ENCODE measurements at regions not wholly inside any gene's neighbourhood (a gene's known extent, or its start where the extent isn't known, plus 50 kb on each side); places are given as distances from the start of the nearest gene placed in this dataset.
"Not testable (repeated sequence)": the region's sequence is repeated elsewhere in the genome, so short reads cannot be mapped to it uniquely, and the experiment has no call there.

GRCh38 chr17:30663727-30664455 lies 160.6 kb downstream of the CRLF3 start:
- DNase-seq (ENCODE audit: low read depth); H3K4me3 ChIP-seq (ENCODE audit: low read depth, low read length): not testable (repeated sequence)

DNA sequence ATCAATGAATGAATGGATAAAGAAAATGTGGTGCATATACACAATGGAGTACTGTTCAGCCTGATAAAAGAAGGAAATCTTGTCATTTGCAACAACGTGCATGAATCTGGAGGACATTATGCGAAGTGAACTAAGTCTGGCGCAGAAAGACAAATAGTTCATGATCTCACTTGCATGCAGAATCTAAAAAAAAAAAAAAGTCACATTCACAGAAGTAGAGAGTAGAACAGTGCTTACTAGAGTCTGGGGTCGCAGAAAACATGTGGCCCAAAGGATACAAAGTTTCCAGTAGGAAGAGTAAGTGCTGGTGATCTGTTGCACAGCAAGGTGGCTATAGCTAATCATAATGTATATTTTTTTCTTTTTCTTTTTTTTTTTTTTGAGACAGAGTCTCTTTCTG lies 167.3 kb downstream of the CRLF3 start:
- DNase-seq (ENCODE audit: low read depth); H3K4me3 ChIP-seq (ENCODE audit: low read depth, low read length): not testable (repeated sequence)

- not testable (repeated sequence) for H3K4me3 ChIP-seq (ENCODE audit: low read depth, low read length); DNase-seq (ENCODE audit: low read depth)
These were observed 171.5 kb downstream of the CRLF3 start for GRCh38 chr17:30653038-30653437.

GRCh38 chr17:30650149-30650548 lies 172.9 kb downstream of the GOSR1 start:
- not testable (repeated sequence) for DNase-seq (ENCODE audit: low read depth)

DNA sequence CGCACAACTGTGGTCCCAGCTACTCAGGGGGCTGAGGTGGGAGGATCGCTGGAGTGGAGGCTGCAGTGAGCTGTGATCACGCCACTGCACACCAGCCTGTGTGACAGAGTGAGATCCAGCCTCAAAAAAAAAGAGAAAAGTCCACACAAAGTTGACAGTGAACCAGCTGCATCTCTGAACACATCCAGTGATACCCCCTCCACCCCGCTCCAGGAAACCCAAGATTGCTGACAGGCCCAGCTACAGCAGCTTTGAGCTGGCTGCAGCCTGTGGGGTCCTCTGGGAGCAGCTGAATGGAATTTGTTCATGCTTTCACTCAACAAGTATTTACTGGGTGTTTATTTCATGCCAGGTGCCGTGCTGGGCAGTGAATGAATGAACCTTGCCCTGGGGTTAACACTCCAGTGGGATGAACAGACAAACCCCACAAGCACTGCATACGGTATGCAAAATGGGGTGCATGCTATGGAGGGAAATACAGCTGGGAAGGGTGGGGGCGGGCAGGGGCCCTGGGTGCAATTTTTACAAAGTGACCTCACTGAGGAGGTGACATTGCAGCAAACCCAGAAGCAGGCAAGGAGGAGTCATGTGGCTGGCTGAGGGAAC lies 170.9 kb downstream of the GOSR1 start:
- H3K4me3 ChIP-seq (ENCODE audit: low read depth, low read length); DNase-seq (ENCODE audit: low read depth): not testable (repeated sequence)

More at GRCh38 chr17:30650149-30650548, 172.9 kb downstream of the GOSR1 start:
- not testable (repeated sequence) for H3K4me3 ChIP-seq (ENCODE audit: low read depth, low read length)

DNA sequence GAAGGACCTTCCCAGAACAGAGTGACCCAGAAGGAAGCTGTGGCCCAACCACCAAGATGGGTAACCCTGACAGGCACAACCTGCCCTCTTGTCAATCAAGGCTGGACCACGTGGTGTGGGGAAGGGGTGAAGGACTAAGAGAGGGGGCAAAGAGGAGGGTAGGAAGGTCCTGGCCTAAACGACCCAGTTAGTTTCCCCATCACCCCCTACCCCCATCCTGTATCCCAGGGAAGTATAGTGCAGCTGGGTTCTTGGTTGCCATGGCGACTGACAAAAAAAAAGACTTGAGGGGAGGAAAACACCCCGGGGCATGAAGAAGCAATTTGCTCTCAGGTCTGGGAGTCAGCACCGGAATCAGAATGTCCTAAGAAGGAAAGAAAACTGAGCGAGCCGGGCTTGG lies 168.7 kb downstream of the GOSR1 start:
- H3K4me3 ChIP-seq (ENCODE audit: low read depth, low read length); DNase-seq (ENCODE audit: low read depth): not testable (repeated sequence)

DNA sequence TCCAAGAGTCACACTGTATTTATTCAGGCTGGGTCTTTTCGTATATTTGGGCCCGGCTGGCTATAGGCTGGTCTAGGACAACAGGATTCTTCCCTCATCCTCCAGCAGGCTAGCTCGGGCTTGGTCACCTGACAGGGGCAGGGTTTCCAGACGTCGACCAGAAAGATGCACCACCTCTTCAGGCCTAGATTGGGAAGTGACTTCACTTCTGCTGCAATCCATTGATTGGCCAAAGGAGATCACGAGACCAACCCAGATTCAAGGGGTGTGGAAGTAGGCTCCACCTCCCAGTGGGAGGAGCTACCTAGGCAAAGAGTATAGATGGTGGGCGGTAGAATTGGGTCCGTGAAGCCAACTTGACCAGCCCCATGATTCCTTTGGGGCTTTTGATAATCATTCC lies 167.5 kb downstream of the GOSR1 start:
- DNase-seq (ENCODE audit: low read depth); H3K4me3 ChIP-seq (ENCODE audit: low read depth, low read length): not testable (repeated sequence)

GRCh38 chr17:30644287-30644686 lies 167.1 kb downstream of the GOSR1 start:
- not testable (repeated sequence) for H3K4me3 ChIP-seq (ENCODE audit: low read depth, low read length); DNase-seq (ENCODE audit: low read depth)

GRCh38 chr17:30641428-30641827 lies 164.2 kb downstream of the GOSR1 start:
- not testable (repeated sequence) for DNase-seq (ENCODE audit: low read depth); H3K4me3 ChIP-seq (ENCODE audit: low read depth, low read length)

- not testable (repeated sequence) for H3K4me3 ChIP-seq (ENCODE audit: low read depth, low read length); DNase-seq (ENCODE audit: low read depth)
These were observed 162.2 kb downstream of the GOSR1 start for GRCh38 chr17:30639391-30639790.

GRCh38 chr17:30638968-30639367 lies 161.8 kb downstream of the GOSR1 start:
- DNase-seq (ENCODE audit: low read depth); H3K4me3 ChIP-seq (ENCODE audit: low read depth, low read length): not testable (repeated sequence)

DNA sequence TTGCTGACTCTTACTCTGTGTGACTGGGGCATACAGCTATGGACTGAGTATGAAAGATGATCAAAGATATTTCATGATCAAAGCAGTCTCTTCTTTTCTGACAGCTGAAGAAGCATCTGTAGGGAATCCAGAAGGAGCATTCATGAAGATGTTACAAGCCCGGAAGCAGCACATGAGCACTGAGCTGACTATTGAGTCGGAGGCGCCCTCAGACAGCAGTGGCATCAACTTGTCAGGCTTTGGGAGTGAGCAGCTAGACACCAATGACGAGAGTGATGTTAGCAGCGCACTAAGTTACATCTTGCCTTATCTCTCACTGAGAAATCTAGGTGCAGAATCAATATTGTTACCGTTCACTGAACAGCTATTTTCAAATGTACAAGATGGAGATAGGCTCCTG lies 154.4 kb downstream of the GOSR1 start:
- not testable (repeated sequence) for DNase-seq (ENCODE audit: low read depth); H3K4me3 ChIP-seq (ENCODE audit: low read depth, low read length)

DNA sequence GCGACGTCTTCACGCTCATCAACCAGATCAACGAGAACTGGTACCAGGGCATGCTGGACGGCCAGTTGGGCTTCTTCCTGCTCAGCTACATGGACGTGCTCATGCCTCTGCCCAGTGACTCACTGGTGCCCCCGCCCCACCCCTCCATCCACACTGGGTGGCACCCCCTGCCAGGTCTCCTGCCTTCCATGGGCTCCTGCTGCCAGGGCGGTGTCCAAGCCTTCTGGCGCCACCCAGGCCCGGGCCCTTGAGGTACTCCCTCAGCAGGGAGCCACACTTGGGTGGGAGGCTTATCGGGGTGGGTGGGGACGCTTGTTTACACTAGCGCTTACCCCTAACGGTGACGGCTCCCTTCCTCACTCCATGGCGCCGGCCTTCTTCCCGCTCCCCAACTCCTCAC lies 148.2 kb downstream of the GOSR1 start:
- not testable (repeated sequence) for H3K4me3 ChIP-seq (ENCODE audit: low read depth, low read length); DNase-seq (ENCODE audit: low read depth)

DNA sequence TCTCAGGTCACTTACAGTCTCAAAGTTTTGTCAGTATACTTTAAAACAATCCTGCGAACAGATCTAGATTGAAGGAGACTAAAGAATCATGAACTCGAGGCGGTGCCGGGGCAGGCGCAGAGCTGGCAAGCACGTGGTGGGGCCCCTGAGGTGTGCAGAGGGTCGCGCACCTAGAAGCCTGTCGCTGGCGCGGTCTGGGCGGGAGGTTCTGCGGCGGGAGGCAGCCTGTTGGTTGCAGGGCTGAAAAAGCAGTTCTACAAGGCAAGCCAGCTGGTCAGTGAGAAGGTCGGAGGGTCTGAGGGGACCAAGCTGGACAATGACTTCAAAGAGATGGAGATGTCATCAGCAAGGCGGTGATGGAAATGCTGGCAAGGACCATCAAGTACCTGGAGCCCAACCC lies 147.0 kb downstream of the GOSR1 start:
- H3K4me3 ChIP-seq (ENCODE audit: low read depth, low read length); DNase-seq (ENCODE audit: low read depth): not testable (repeated sequence)

- not testable (repeated sequence) for DNase-seq (ENCODE audit: low read depth)
These were observed 132.5 kb downstream of the GOSR1 start for GRCh38 chr17:30609682-30610081.

GRCh38 chr17:30605523-30605922 lies 128.3 kb downstream of the GOSR1 start:
- H3K4me3 ChIP-seq (ENCODE audit: low read depth, low read length): no peak overlapping the region
- TF ChIP-seq CTCF (IDR thresholded peaks at IDR 0.05; ENCODE audit: control insufficient read depth, extremely low read depth, insufficient read depth): no peak
- no peak for DNase-seq (ENCODE audit: low read depth)

More at GRCh38 chr17:30609682-30610081, 132.5 kb downstream of the GOSR1 start:
- not testable (repeated sequence) for H3K4me3 ChIP-seq (ENCODE audit: low read depth, low read length)

Data from LNCaP clone FGC (cell line).